Heart left ventricle (tissue), 16 donors: ENCODE measurements at regions not wholly inside any gene's neighbourhood (a gene's known extent, or its start where the extent isn't known, plus 50 kb on each side); places are given as distances from the start of the nearest gene placed in this dataset.

Source experiments
- ATAC-seq, 4 donors: fragments of 200-7000 bp; cut with Tn5 transposase; one replicate each; pipeline ENCODE4 v1.9.1; 2020 to 2022; ENCODE audit warnings: moderate library complexity in 4 of 4, mild to moderate bottlenecking in 3 of 4, moderate number of reproducible peaks in 1 of 4
- DNase-seq, 5 donors: peaks; one replicate each; pipeline ENCODE4 v3.0.0-alpha.2; 2020
- H3K27ac ChIP-seq, 12 donors: fragments of 200-600 bp; sonication (generic) in 4 of 12; one replicate each; pipeline versions ENCODE4 v1.5.0 to v1.8.0; 2016 to 2022; ENCODE audit warnings: mild to moderate bottlenecking in 2 of 12
- H3K27me3 ChIP-seq, 9 donors: fragments of 200-600 bp; sonication (generic) in 2 of 9; one replicate each; pipeline versions ENCODE4 v1.5.1 to v1.8.0; 2016 to 2022; ENCODE audit warnings: mild to moderate bottlenecking in 3 of 9
- H3K36me3 ChIP-seq, 9 donors: fragments of 200-600 bp; sonication (generic) in 2 of 9; one replicate each; pipeline versions ENCODE4 v1.5.0 to v1.8.0; 2018 to 2022; ENCODE audit warnings: mild to moderate bottlenecking in 2 of 9
- H3K4me1 ChIP-seq, 12 donors: fragments of 200-600 bp; sonication (generic) in 4 of 12; one replicate each; pipeline versions ENCODE4 v1.5.0 to v1.8.0; 2016 to 2022; ENCODE audit warnings: mild to moderate bottlenecking in 3 of 12
- H3K4me3 ChIP-seq, 12 donors: fragments of 200-600 bp; sonication (generic) in 4 of 12; one replicate each; pipeline versions ENCODE4 v1.5.0 to v1.8.0; 2017 to 2022; ENCODE audit warnings: mild to moderate bottlenecking in 9 of 12, moderate library complexity in 4 of 12
- H3K9me3 ChIP-seq, 12 donors: fragments of 200-600 bp; sonication (generic) in 4 of 12; one replicate each; pipeline versions ENCODE4 v1.5.0 to v1.8.0; 2016 to 2022; ENCODE audit warnings: mild to moderate bottlenecking in 1 of 12
- CTCF ChIP-seq, 12 donors: fragments of 200-600 bp; sonication (generic) in 4 of 12; IDR thresholded peaks; one replicate each; pipeline versions ENCODE4 v1.5.0 to v1.8.0; 2018 to 2022; ENCODE audit warnings: antibody characterized with exemption in 12 of 12, mild to moderate bottlenecking in 5 of 12
- POLR2A ChIP-seq, 2 donors: fragments of 450-650 bp; IDR thresholded peaks; one replicate each; pipeline ENCODE4 v1.6.1; 2017; ENCODE audit warnings: antibody characterized with exemption in 2 of 2, mild to moderate bottlenecking in 2 of 2, moderate library complexity in 2 of 2
- WGBS, 4 donors: extraction: QIAGEN DNeasy Blood & Tissue Kit in 2 of 4; methylation state at CpG; one replicate each; pipeline versions ENCODE4 v1.1.5 to v1.1.7; 2013 to 2018; 5-methylcytosine and 5-hydroxymethylcytosine counted together
- intact Hi-C, 10 donors: fragments of 100-400 bp; cut with DNase I; formaldehyde crosslinking; loops; one replicate each; pipeline versions ENCODE4 v1.11.1 to v1.14.2; 2022
- donor health status: ischemic (EF 13 %, LVEDD 7.1; RV severe dilation, severe dysfunction).
- donor health status: healthy with polysubstance abuse.
- donor health status: DM: no; HTN: yes; CAD: no.
- donor health status: DM: no; HTN: no; CAD: no.
- donor health status: ischemic (EF 25% LVEDD 6.9; RV normal size, moderate dysfunction).
- donor health status: ischemic (EF 25% LVEDD 5.7; RV mildly dilated, moderate dysfunction).
- donor health status: healthy.
- donor health status: DM: yes; HTN: yes; CAD: no.
- donor health status: ischemic (EF 35%, LVEDD 5.7; RV mildly dilated, moderate dysfunction).
- donor health status: nonischemic (EF 11% LVEDD 7.7; RV severe dilation, severe dysfunction).
- donor health status: DM: yes; HTN: yes; CAD: no.
- donor health status: PGD.
- donor health status: ischemic (EF 29% LVEDD 5.4; RV normal size, mild dysfunction).
- donor health status: nonischemic (EF 23%, LVEDD 6.1; RV moderate dilation, normal function).

- no peaks in the 10 kb centered on the region for H3K4me1 ChIP-seq
- peak in 1 of 4 donors; percentile 55 for ATAC-seq
- H3K27me3 ChIP-seq, result no peaks in the 10 kb centered on the region
Observed at GRCh38 chr5:4116834-4117233, 521.2 kb downstream of the IRX1 start.

GRCh38 chr5:4124221-4124970, 528.8 kb downstream of the IRX1 start:
- TF ChIP-seq POLR2A (IDR thresholded peaks at IDR 0.05) (no peak), CTCF (IDR thresholded peaks at IDR 0.05) (no peak)
- no peaks in the 10 kb centered on the region for H3K4me1 ChIP-seq
- no peak overlapping the region for H3K4me3 ChIP-seq
- no peak overlapping the region for H3K27ac ChIP-seq
- no peaks in the 10 kb centered on the region for H3K27me3 ChIP-seq
- no peak for DNase-seq
- H3K9me3 ChIP-seq, result peaks cover 0 to 19% (median 1%) of the 10 kb centered on the region in 12 donors
- no peaks in the 10 kb centered on the region for H3K36me3 ChIP-seq
- 52 to 63% (median 55%) methylated on average over 7 of the region's 7 CpGs for WGBS, 4 donors
- intact Hi-C loops, result no loop called here
- ATAC-seq, result no peak

More at GRCh38 chr5:4116834-4117233, 521.2 kb downstream of the IRX1 start:
- H3K4me3 ChIP-seq, result no peak overlapping the region
- DNase-seq, result no peak
- intact Hi-C loops, result no loop called here
- WGBS, 4 donors, result 72 to 82% (median 72%) methylated on average over 3 of the region's 3 CpGs
- TF ChIP-seq CTCF (IDR thresholded peaks at IDR 0.05), result no peak
- no peak for TF ChIP-seq POLR2A (IDR thresholded peaks at IDR 0.05)
- no peaks in the 10 kb centered on the region for H3K36me3 ChIP-seq
- H3K9me3 ChIP-seq, result peaks cover 0 to 13% (median 0%) of the 10 kb centered on the region in 12 donors
- no peak overlapping the region for H3K27ac ChIP-seq

- no peaks in the 10 kb centered on the region for H3K36me3 ChIP-seq
- no peak overlapping the region for H3K4me3 ChIP-seq
- WGBS, 4 donors, result 78 to 84% (median 80%) methylated on average over 9 of the region's 9 CpGs
- intact Hi-C loops, result no loop called here
- ATAC-seq, result peak in 2 of 4 donors; percentile 43 to 48
- H3K27me3 ChIP-seq, result no peaks in the 10 kb centered on the region
- TF ChIP-seq CTCF (IDR thresholded peaks at IDR 0.05), result no peak
- TF ChIP-seq POLR2A (IDR thresholded peaks at IDR 0.05), result no peak
- peak in 1 of 5 donors; percentile 42 for DNase-seq
- peaks cover 0 to 10% (median 1%) of the 10 kb centered on the region in 12 donors for H3K9me3 ChIP-seq
- no peaks in the 10 kb centered on the region for H3K4me1 ChIP-seq
- H3K27ac ChIP-seq, result peak overlapping the region in 1 of 12 donors; percentile 1
Observed at GRCh38 chr5:4128994-4129393, 533.4 kb downstream of the IRX1 start.

GRCh38 chr5:4129523-4129922, 533.9 kb downstream of the IRX1 start:
- Histone ChIP-seq H3K27ac (peak overlapping the region in 1 of 12 donors; percentile 1), H3K27me3 (no peaks in the 10 kb centered on the region), H3K36me3 (no peaks in the 10 kb centered on the region), H3K4me1 (no peaks in the 10 kb centered on the region), H3K9me3 (peaks cover 0 to 10% (median 1%) of the 10 kb centered on the region in 12 donors), H3K4me3 (no peak overlapping the region)
- 71 to 76% (median 75%) methylated on average over 7 of the region's 7 CpGs for WGBS, 4 donors
- no peak for DNase-seq
- TF ChIP-seq POLR2A (IDR thresholded peaks at IDR 0.05) (no peak), CTCF (IDR thresholded peaks at IDR 0.05) (no peak)
- intact Hi-C loops, result no loop called here
- ATAC-seq, result peak in 1 of 4 donors; percentile 24
